ENCODE measurements at regions not wholly inside any gene's neighbourhood (a gene's known extent, or its start where the extent isn't known, plus 50 kb on each side); places are given as distances from the start of the nearest gene placed in this dataset.

DNA sequence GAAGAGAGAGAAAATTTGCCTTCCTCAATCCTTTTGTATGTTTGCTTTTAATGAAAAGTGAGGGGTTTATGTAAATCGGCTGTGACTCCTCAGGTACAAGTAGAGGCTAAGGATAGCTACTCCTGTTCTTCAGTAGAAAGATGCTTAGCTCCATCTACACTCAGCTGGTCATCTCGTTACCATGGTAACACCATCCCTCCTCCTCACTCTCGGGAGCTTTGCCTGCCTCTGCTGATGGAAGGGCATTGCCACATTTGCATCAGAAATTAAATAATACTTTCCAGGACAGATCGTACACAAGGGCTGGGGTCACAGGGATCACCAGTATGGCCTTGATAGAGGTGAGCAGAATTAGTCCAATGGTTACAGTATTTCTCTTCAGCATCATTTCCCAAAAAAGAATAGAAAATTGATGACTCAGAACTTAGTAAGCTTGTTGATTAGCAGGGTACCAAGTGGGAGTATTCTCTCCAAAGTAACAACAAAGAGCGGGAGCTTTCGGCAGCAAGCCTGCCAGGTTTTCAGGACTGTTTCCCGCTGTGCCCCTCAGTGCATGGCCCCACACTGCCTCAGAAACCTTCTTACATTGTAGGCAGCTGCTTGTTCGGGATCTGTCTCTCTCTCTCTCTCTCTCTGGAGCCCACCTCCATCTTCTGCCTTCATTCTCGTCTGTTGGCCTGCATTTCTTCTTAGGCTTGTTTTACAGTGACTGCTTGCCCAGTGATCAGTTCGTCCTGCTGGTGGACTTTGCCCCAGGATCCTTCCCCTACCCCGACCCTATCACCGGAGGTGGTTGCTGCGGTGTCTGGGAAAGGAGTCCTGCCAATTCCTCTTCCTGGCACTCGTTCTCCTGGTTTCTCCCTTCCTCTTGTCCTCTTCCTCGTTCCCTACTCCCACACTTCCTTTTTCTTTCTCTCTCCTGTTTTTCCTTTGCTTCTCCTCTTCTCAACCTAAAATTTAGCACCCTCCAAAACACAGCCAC, 51.9 kb upstream of the SNAPC3 start:
- TF ChIP-seq, protein P1, sequence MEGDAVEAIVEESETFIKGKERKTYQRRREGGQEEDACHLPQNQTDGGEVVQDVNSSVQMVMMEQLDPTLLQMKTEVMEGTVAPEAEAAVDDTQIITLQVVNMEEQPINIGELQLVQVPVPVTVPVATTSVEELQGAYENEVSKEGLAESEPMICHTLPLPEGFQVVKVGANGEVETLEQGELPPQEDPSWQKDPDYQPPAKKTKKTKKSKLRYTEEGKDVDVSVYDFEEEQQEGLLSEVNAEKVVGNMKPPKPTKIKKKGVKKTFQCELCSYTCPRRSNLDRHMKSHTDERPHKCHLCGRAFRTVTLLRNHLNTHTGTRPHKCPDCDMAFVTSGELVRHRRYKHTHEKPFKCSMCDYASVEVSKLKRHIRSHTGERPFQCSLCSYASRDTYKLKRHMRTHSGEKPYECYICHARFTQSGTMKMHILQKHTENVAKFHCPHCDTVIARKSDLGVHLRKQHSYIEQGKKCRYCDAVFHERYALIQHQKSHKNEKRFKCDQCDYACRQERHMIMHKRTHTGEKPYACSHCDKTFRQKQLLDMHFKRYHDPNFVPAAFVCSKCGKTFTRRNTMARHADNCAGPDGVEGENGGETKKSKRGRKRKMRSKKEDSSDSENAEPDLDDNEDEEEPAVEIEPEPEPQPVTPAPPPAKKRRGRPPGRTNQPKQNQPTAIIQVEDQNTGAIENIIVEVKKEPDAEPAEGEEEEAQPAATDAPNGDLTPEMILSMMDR (IDR thresholded peaks at IDR 0.05) = no peak
- no peak overlapping the region for H3K9ac ChIP-seq (ENCODE audit: insufficient read depth, low read length, poor library complexity, severe bottlenecking)
- no peak for DNase-seq
- no peaks in the 10 kb centered on the region for H3K27me3 ChIP-seq (ENCODE audit: control insufficient read depth in 2 of 2, insufficient read depth in 2 of 2, low read length in 2 of 2)
- Mint-ChIP-seq H3K27ac (no peak overlapping the region), H3K27me3 (ENCODE audit: low read depth in 3 of 3) (peaks cover 0 to 8% (median 3%) of the 10 kb centered on the region in 3 donors), H3K36me3 (no peaks in the 10 kb centered on the region), H3K9me3 (peaks cover 0 to 8% (median 2%) of the 10 kb centered on the region in 7 donors), H3K4me3 (no peak overlapping the region), H3K4me1 (peaks cover 3% of the 10 kb centered on the region)
- no peak overlapping the region for H3K27ac ChIP-seq (ENCODE audit: low read depth in 1 of 2, low read length in 2 of 2)
- WGBS (ENCODE audit: insufficient coverage) = 78% methylated on average over 13 of the region's 15 CpGs
- H2AFZ ChIP-seq (ENCODE audit: insufficient read depth, low read depth, low read length, poor library complexity, severe bottlenecking) = no peak overlapping the region
- no peaks in the 10 kb centered on the region for H3K9me3 ChIP-seq (replicated peaks in 1 of 2; ENCODE audit: control insufficient read depth in 1 of 2, insufficient read depth in 1 of 2, low read length in 2 of 2)
- no peak overlapping the region for H3K4me2 ChIP-seq (replicated peaks; ENCODE audit: extremely low read depth, low read length, poor library complexity, severe bottlenecking)
- H3K4me1 ChIP-seq (ENCODE audit: control insufficient read depth in 1 of 2, insufficient read depth in 2 of 2, low read length in 2 of 2) = no peaks in the 10 kb centered on the region
- no peaks in the 10 kb centered on the region for H4K20me1 ChIP-seq (ENCODE audit: insufficient read depth, low read length)
- intact Hi-C loops (cut with micrococcal nuclease) = no loop called here
- H3K79me2 ChIP-seq (ENCODE audit: insufficient read depth, low read length) = no peaks in the 10 kb centered on the region
- no peak overlapping the region for H3K4me3 ChIP-seq (replicated peaks in 1 of 3; ENCODE audit: low read depth in 2 of 3, low read length in 3 of 3)
- no peaks in the 10 kb centered on the region for H3K36me3 ChIP-seq (replicated peaks in 1 of 2; ENCODE audit: control insufficient read depth in 1 of 2, insufficient read depth in 2 of 2, low read length in 2 of 2)

DNA sequence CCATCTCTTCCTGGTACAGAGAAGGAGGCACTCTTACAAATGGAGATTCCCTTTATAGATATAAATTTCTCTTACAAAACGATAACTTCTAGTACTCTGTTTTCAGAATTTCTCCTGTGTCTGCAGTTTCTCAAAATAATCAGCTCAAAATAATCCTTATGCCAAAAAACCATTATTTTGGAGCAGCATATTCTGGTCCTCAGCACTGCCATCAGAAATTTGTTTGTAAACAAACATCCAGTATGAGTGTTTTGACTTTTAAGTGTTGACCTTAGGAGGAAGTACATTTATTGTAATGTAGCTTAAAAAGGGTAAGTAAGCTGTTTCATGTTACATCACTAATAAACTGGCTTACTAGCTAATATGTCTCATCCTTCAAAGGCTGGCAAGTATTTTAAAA, 52.8 kb upstream of the SNAPC3 start:
- Histone ChIP-seq H3K27ac (ENCODE audit: low read depth in 1 of 2, low read length in 2 of 2) (no peak overlapping the region), H3K4me3 (replicated peaks in 1 of 3; ENCODE audit: low read depth in 2 of 3, low read length in 3 of 3) (no peak overlapping the region), H3K4me1 (ENCODE audit: control insufficient read depth in 1 of 2, insufficient read depth in 2 of 2, low read length in 2 of 2) (no peaks in the 10 kb centered on the region), H3K4me2 (replicated peaks; ENCODE audit: extremely low read depth, low read length, poor library complexity, severe bottlenecking) (no peak overlapping the region), H4K20me1 (ENCODE audit: insufficient read depth, low read length) (no peaks in the 10 kb centered on the region), H3K79me2 (ENCODE audit: insufficient read depth, low read length) (no peaks in the 10 kb centered on the region), H3K36me3 (replicated peaks in 1 of 2; ENCODE audit: control insufficient read depth in 1 of 2, insufficient read depth in 2 of 2, low read length in 2 of 2) (no peaks in the 10 kb centered on the region), H3K27me3 (ENCODE audit: control insufficient read depth in 2 of 2, insufficient read depth in 2 of 2, low read length in 2 of 2) (no peaks in the 10 kb centered on the region), H2AFZ (ENCODE audit: insufficient read depth, low read depth, low read length, poor library complexity, severe bottlenecking) (no peak overlapping the region), H3K9me3 (replicated peaks in 1 of 2; ENCODE audit: control insufficient read depth in 1 of 2, insufficient read depth in 1 of 2, low read length in 2 of 2) (peaks cover 0 to 2% of the 10 kb centered on the region in 2 donors), H3K9ac (ENCODE audit: insufficient read depth, low read length, poor library complexity, severe bottlenecking) (no peak overlapping the region)
- intact Hi-C loops (cut with micrococcal nuclease) = no loop called here
- Mint-ChIP-seq H3K4me1 (peaks cover 3% of the 10 kb centered on the region), H3K36me3 (no peaks in the 10 kb centered on the region), H3K9me3 (peaks cover 0 to 3% (median 1%) of the 10 kb centered on the region in 7 donors), H3K27ac (no peak overlapping the region), H3K27me3 (ENCODE audit: low read depth in 3 of 3) (peaks cover 0 to 8% (median 3%) of the 10 kb centered on the region in 3 donors), H3K4me3 (no peak overlapping the region)
- no CpG with 5 or more reads among the region's 1 CpG for WGBS (ENCODE audit: insufficient coverage)
- TF ChIP-seq, protein P1 (IDR thresholded peaks at IDR 0.05) = no peak
- DNase-seq = no peak
